Central memory CD8-positive, alpha-beta T cell (primary cell): ENCODE measurements at regions not wholly inside any gene's neighbourhood (a gene's known extent, or its start where the extent isn't known, plus 50 kb on each side); places are given as distances from the start of the nearest gene placed in this dataset.

ENCODE experiments used
- ATAC-seq: fragments of 150-1000 bp; cut with Tn5 transposase; replicated peaks from 2 replicates; pipeline ENCODE4 v1.10.0; 2022; ENCODE audit warnings: mild to moderate bottlenecking, moderate FRiP score, moderate number of reproducible peaks; ENCODE audit not compliant: poor library complexity, severe bottlenecking; ENCODE audit errors: extremely low read depth
- DNase-seq, 2 donors: peaks; one replicate each; pipeline ENCODE4 v3.0.0; 2021; ENCODE audit warnings: low spot score in 2 of 2
- H3K27ac Mint-ChIP-seq: one replicate; pipeline ENCODE4 v1.8.0; 2022; ENCODE audit warnings: low read depth, mild to moderate bottlenecking, moderate library complexity, mixed read lengths
- H3K27me3 Mint-ChIP-seq: one replicate; pipeline ENCODE4 v1.8.0; 2022; ENCODE audit warnings: mixed read lengths
- H3K36me3 Mint-ChIP-seq: one replicate; pipeline ENCODE4 v1.8.0; 2022; ENCODE audit warnings: mild to moderate bottlenecking, moderate library complexity, mixed read lengths; ENCODE audit not compliant: insufficient read depth
- H3K4me1 Mint-ChIP-seq: one replicate; pipeline ENCODE4 v1.8.0; 2022; ENCODE audit warnings: mixed read lengths
- H3K4me3 Mint-ChIP-seq: one replicate; pipeline ENCODE4 v1.8.0; 2022; ENCODE audit warnings: mild to moderate bottlenecking, moderate library complexity, mixed read lengths
- H3K9me3 Mint-ChIP-seq: one replicate; pipeline ENCODE4 v1.8.0; 2022; ENCODE audit warnings: mixed read lengths

DNA sequence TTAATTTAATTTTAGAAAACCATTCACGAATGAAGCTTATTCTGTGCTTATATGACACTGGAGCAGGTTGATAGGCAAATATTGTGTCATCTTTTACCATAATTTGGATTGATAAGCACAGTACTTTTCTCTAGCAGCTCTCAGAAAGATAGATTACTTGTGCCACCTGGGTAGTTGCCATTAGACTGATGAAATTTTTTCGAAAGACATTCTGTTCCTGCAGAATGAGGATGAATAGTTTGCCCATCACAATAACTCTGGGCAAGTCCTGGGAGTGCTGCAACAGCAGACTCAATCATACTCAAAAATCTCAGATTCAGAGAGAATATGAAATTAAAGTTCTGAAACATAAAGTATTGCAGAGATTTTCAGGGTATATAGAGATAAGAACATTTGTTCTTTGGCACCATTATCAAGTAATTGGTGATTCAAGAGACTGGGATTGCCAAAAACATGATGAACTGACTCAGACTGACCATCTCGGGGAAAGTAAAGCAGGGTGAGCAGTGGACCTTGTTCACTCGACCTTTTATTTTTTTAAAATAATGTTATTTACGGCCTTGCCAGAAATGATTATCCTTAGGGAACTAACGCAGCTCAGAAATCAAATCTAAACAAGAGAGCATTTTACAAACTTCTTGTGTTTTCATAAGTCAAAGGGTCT, 65.8 kb upstream of the PTCHD4 start:
- DNase-seq (no peak), ATAC-seq (no peak)
- Mint-ChIP-seq H3K27ac (no peak overlapping the region), H3K4me3 (no peak overlapping the region), H3K9me3 (no peaks in the 10 kb centered on the region), H3K4me1 (no peaks in the 10 kb centered on the region), H3K36me3 (peaks cover 2% of the 10 kb centered on the region), H3K27me3 (no peaks in the 10 kb centered on the region)

- ATAC-seq (no peak), DNase-seq (no peak)
- no peaks in the 10 kb centered on the region for H3K4me1 Mint-ChIP-seq
- H3K36me3 Mint-ChIP-seq = no peaks in the 10 kb centered on the region
- H3K27me3 Mint-ChIP-seq = no peaks in the 10 kb centered on the region
- H3K4me3 Mint-ChIP-seq = no peak overlapping the region
- H3K9me3 Mint-ChIP-seq = peaks cover 14% of the 10 kb centered on the region
- no peak overlapping the region for H3K27ac Mint-ChIP-seq
Measured at GRCh38 chr6:48169635-48170034, 58.6 kb upstream of the PTCHD4 start.
